ENCODE measurements at regions not wholly inside any gene's neighbourhood (a gene's known extent, or its start where the extent isn't known, plus 50 kb on each side); places are given as distances from the start of the nearest gene placed in this dataset.

DNA sequence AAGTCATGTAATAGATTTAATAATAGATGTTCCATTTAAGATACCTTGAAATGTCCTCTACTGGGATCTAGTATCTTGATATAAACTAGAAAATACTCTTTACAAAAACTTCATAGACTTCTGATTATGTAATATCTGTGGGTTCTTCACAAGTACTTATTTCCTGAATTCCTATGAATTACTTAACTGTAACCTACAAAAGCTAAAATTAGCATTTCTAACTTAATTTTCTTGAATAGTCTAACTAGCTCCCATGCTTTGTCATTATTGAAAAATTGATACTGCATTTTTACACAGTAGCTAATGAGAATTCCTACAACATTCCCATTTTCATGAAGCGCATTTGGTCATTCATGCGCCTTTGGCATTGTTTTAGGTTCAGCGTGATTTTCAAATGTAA, 1828.2 kb downstream of the MAT2B start:
- TF ChIP-seq CTCF (IDR thresholded peaks at IDR 0.05; ENCODE audit: low read length) = no peak
- TF ChIP-seq EZH2 (IDR thresholded peaks at IDR 0.05; ENCODE audit: borderline replicate concordance, low read length) = no peak
